Left renal cortex interstitium (tissue), 4 donors: ENCODE measurements at regions not wholly inside any gene's neighbourhood (a gene's known extent, or its start where the extent isn't known, plus 50 kb on each side); places are given as distances from the start of the nearest gene placed in this dataset.

Experiments
- DNase-seq, 4 donors: peaks; one replicate each; pipeline ENCODE4 v3.0.0-alpha.2; 2013; ENCODE audit warnings: low read depth in 4 of 4, low spot score in 2 of 4, missing footprints in 1 of 4

- DNase-seq, result no peak
These were observed 328.0 kb downstream of the NPHP4 start for GRCh38 chr1:5664081-5664768.

DNA sequence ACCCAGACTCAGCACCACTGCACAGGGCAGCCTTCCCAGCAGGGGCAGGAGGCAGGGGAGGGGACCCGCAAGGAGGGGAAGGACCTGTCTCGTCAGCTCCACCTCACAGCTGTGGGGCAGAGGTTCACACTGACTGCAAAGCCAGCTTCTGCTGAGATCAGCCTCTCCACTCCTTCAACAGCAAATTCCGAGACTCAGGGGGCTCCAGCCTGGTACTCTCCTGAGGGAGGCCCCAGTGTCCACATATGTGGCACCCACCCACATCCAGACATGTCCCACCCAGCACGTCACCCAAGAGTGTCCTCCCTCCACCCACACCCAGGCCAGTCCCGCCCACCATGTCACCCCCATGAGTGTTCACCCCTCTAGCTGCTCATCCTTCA is 329.5 kb downstream of the NPHP4 start:
- DNase-seq, result no peak

- DNase-seq, result no peak
These were observed 330.0 kb downstream of the NPHP4 start for GRCh38 chr1:5662086-5662743.

DNA sequence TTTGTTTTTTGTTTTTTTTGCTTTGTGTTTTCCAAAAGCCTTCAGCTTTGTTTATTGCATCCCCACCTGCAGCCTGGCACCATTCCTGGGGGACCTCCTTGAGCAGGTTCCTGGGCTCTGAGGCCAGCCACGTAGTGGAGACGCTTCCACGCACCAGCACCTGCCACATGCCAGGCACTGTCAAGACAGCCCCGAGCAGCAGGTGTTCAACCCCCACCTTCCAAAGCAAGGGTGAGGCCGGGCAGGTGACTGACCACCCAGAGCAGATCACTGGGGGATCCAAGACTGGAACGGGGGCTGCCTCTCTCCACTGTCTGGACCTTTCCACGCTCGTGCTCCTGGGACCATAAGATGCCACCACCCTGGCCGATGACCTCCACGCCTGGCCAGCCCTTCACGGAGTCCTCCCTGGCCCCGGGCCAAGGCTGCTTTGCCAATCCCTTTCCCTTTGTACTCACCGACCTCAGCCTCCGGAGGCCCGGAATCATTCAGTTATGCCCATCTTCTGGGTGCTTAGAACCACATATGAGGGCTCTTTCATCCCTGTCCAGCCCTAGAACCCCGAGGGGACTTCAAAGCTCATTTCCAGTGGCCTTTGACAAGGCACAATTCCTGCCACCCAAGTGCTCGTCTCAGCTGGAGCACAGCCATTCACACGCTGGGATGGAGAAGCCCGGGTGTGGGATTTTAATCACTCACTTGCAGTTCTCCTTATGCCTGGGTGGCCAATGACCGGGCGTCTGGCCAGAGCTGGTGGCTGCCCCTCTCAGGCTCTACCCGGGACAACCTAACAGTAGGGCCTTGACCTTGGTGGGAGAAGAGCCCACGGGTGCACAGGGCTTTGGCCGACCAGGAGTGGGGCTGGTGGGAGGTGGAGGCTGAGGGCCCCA is 330.8 kb downstream of the NPHP4 start:
- no peak for DNase-seq

DNA sequence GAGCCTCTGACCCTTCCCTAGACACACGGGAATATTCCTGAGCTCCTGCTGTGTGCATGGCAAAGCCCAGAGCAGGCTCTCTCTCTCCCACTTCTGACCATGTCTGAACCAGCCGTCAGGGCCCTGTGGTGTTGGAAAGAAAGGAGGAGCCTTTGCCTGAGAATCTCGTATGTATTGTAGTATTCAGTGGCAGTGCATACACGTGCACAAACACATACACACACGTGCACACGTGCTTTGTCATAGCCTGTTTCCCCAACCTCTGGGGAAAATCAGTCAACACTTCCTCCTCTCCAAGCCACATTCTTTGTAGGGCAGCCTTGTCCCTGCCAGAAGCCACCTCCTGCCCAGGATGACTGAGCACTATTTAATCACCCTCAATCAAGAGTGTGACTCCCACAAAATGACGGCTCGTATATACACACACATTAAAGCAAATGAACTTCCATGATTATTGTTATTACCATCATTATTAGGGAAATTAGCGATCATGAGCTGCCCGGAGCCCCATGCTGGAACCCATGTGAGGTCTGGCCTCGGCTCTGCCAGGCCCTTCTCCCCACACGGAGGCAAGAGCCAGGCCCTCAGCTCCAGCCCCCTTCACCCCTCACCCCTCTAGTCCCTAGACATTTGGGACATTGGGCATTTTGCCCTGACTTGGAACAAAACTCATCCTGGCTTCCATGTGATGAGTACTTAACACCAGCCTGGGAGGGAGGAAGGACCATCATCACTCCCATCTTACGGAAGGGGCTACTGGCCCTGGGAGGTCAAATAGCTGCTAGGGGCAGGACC is 331.9 kb downstream of the NPHP4 start:
- no peak for DNase-seq

DNA sequence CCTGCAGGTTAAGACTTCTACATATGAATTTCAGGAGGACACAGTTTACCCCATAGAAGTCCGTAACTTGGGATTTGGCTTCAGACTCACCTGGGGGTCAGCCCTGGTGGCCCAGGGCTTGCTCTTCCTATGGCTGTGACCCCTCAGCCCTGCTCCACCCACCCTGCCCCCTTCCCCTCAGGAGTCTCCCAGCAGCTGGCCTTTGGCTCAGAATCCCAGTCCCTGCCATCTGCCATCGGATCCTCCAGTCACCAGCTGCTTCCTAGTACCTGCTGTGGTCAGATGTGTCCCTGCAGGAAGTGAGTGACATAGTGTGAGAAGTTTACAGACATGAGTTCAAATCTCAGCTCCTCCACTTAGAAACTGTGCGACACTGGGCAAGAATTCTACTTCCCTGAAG is 332.6 kb downstream of the NPHP4 start:
- DNase-seq, result no peak

DNA sequence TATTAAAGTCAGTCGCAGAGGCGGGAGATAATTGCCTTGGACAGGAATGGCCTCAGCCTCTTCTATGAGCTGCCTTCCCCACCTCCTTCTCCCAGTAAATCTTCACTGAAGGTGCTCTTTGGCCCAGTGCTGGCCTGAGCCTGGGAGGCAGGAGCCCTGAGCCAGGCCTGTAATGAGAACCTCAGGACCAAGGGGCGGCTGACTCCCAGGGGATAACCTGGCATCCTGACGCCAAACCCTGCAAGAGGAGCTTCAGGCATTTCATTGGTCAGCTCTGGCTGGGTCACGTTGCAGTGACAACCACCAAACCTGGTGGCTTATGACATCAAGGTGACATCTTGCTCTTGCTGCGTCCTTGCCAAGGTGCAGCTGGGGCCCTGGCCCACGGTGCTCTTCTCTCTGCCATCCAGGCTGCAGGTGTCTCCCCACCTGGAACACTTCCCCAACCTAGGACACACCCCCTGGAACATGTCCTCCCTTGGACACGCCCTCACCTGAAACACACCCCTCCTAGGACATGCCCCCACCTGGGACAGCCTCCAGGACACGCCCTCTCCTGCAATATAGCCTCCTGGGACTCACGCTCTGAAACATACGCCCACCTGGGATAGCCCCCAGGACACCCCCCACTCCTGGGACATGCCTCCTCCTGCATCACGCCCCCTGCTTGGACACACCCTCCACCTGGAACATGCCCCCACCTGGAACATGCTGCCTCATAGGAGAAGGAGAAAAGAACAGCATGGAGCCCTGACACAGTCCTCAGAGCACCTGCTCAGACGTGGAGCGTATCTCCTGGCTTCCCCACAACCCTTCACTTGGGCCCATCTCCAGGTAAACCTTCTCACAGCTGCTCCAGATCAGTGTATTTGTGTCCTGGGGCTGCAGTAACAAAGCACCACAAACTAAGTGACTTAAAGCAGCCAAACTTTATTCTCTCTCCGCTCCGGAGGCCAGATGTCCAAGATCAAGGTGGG is 333.6 kb downstream of the NPHP4 start:
- no peak for DNase-seq

GRCh38 chr1:5651964-5652821 is 340.0 kb downstream of the NPHP4 start:
- DNase-seq, result no peak

DNA sequence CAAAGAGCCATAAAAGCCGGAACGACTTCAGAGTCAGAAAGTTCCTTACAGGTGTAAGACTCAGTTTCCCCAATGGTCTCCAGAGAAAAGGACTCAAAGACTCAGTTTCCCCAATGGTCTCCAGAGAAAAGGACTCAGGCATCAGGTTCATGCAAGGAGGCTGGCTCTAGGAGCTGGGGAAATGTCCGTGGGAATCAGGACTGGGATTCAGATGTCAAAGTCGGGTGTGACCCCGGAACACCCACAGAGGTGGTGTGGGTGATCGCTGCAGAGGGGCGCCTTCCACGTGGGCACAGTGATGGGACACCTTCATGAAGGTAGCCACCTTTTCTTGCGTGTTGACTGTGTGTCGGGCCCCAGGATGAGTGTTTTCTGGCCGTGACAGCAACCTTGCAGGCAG is 340.8 kb downstream of the NPHP4 start:
- DNase-seq, result no peak

GRCh38 chr1:5651027-5651410 is 341.2 kb downstream of the NPHP4 start:
- no peak for DNase-seq

DNA sequence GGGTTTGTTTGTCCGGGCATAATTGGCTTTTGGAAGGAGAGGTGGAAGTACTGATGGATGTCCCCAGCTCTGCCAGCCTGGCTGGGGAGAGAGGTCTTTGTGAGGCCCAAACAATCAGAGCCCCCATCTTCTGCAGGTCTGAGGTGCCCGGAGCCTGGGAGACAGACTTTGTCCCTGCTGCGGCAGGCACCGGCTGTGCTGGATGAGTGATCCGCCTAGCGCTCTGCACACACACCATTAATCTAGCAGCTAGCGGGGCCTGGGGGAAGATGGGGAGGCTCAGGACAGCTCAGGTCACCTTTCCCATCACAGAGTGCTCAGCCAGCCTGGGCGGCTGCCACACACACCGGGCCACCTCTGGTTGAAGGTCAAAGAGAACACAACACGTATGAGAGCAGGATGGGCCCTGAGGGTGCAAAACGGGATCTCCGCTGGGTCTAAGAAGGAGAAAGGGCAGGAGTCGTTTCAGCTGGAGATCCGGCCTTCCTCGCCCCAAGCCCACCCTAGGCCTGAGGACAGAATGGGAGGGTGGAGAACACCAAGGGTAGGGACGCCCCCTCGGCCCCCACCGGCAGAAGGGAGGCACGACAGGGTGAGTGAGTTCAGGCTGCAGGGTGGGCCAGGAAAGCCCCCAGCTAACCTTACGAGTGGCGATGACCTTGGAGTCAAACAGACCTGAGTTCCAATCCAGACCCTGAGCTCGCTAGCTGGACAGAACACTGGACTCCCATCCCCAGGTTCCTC is 341.8 kb downstream of the NPHP4 start:
- no peak for DNase-seq

GRCh38 chr1:5649795-5650194 is 342.4 kb downstream of the NPHP4 start:
- no peak for DNase-seq

GRCh38 chr1:5649166-5649551 is 343.1 kb downstream of the NPHP4 start:
- DNase-seq, result no peak

DNA sequence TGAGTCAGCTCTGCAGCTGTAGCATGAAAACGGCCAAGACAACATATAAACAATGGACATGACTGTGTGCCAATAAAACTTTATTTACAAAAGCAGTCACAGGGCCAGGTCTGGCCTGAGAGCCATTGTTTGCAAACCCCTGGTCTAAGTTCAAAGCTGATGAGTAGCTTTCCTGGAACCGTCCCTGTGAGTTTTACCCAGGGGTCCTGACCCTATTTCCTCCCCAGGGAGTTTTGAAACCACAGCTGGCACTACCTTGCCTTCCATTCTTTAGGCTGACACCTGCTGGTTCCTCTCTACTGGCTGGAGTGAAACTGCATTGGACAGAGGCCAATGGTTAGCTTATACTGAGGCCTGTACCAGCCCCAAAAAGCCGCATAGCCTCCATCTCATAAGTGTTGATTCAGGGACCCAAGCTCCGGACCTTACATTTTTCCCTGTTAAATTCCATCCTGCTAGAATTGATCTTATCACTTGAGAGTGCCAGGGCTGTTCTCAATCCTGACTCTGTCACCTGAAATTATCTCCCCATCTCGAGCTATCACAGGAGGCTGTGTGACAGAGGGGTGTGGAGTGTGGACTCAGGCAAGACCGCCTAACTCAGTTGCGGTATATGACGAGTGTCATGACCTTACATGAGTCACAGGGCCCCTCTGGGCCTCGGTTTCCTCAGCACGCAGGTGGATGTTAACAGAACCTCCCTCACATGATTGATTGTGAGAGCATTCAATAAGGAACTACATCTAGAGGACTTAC is 343.6 kb downstream of the NPHP4 start:
- no peak for DNase-seq

DNA sequence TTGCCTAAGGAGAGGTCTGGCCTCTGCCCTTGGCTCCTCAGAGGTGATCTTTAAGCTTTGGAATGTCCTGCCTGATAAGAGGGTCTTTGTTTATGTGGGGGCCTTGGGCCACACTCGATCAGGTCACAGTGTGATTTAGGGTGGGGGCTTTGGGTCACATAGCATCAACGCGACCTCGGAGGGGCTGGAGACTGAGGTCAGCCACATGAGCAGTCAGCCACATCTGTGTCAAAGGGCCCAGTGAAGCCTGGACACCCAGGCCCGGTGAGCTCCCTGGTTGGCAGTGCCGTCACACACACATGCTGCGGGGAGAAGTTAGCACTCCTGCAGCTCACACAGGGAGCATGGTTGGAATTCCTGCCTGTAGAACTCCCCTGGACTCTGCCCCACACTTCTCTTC is 345.0 kb downstream of the NPHP4 start:
- no peak for DNase-seq

GRCh38 chr1:5646486-5647149 is 345.6 kb downstream of the NPHP4 start:
- no peak for DNase-seq

DNA sequence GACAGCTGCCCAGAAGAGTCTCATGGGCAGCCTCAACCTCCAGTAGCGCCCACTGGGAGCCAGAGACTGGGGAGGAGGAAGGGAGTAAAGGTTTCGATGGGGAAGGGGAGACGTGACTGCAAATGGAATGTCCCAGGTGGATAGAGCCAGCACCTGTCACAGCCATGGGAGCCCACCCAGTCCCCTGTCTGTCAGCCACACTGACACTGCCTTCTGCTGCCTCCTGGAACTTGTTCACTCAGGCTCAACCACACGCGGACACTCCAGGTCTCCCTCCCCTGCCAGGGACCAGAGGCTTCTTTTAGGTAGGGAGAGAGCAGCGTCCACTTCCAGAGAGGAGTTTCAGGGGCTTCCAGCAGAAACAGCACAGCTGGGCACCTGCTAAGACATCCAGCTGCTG is 346.3 kb downstream of the NPHP4 start:
- no peak for DNase-seq
